EH (cell line): ENCODE measurements at regions not wholly inside any gene's neighbourhood (a gene's known extent, or its start where the extent isn't known, plus 50 kb on each side); places are given as distances from the start of the nearest gene placed in this dataset.
A peak's percentile ranks its signal among the peaks of the same experiment; 100 is the strongest.
"Not testable (repeated sequence)": the region's sequence is repeated elsewhere in the genome, so short reads cannot be mapped to it uniquely, and the experiment has no call there.

Experiments used
- DNase-seq: peaks from one replicate; pipeline ENCODE4 v3.0.0-alpha.2; 2015; ENCODE audit warnings: low read depth

DNA sequence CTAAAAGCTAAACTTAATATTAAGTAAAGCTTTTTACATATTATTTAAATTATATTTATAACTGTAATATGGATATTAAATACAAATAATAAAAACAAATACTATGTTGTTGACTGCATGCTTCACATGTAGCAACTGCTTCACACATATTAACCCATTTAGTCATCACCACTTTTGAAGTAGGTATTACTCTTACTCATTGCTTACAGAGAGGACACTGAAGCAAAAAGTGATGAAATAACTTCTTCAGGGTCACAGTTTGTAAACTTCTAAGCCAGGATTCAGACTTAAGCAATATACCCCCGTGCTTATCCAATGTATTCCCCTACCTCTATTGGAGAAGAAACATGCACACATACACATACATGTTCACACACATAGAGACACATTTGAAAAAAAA, 166.6 kb downstream of the DKK2 start:
- DNase-seq: peak; percentile 13

DNA sequence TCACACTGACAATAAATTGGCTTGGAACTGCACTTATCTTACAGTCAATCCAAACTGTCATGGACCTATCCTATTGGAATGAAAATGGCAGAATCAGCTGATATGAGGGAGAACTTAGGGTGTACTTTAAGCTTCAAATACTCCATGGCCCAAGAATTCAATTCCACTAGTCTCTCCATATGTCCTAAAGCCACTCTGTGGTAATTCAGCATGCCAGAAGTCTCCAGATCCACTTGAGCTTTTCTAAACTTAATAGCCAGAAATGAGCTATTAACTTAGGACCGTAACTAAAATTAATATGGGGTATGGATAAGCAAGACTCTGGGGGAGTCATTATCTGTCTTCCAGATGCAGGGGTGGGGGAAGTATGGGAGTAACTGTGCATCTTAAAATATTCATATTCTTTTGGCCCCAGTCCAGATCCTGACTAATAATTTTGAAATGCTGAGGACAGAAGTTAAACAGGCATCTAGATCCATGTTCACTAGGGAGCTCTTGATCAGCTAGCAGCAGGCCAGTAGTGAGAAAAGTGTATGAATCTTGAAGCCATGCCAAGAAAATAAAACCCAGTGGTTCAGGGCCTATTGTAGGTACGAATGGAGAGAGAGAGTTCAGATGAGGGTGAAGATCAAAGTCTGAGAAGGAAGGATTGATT, 167.6 kb downstream of the DKK2 start:
- peak; percentile 29 for DNase-seq

DNA sequence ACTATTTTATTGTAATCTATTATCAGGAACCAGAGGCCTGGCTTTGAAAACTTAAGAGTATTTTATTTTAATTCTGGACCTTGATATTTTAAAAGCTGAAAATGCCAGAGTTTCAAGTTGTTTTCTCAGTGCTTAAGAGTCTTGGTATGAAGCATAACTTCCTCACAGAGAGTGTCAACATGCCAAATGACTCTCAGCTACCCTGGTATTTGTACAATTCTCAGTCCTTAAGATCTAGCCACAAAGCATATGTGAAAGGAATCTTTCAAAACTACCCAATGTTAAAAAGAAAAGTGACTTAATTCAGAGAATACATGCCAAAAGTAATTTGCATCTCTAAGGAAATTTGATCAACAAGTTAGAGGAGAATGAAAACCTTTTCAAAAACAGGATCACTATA, 171.9 kb downstream of the DKK2 start:
- peak; percentile 79 for DNase-seq

DNA sequence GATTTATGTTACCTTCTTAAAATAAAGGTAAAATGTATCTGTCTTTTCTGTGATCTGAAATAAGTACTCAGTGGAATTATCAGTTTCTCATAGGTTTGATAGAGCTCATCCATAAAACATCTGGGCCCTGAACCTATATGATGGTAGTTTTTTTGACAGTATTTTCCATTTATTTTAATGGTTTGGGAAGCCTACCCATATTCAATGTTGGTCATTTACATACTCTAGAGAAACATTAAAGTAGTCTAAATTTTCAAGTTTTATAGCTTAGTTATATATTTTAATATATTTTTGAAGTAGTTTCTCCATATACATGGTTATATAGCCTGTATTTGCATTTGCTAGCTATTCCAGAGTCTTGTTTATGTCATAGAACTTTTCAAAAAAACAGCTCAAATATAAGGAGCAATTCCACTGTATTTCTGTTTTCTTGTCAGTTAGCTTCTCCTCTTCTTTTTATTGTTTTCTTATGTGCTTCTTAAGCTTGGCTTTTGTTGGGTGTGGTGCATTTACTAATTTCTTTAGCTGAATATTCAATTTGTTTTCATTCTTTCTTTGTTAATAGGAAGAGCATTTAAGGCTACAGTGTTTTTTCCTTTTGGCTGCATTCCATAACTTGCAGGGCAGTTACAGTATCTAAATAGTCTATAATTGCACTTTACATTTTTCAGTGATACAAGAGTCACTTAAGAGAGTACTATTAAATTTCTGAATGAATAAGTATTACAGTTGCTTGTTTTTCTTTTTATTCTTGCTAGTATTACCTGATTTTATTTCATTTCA, 181.4 kb downstream of the DKK2 start:
- DNase-seq: peak; percentile 12

- no peak for DNase-seq
Observed at GRCh38 chr4:106852426-106852825, 183.7 kb downstream of the DKK2 start.

DNA sequence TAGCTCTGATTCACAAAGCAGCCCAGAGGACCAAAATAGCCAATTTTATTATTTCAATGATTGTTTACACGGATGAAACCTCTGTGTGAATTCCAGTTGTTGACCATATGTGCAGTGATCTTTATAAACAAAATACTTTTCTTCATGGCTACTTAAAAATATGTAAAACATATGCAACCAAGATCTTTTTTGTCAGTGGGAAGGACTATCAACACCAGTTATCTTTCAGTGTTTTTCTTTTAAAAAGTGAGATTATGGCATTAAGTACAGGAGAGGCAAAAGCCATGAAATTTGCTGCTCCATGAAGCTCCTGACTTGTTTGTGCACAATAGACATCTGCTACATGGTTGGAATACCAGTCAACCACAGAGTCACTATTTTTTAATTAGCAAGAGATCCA, 184.4 kb downstream of the DKK2 start:
- peak; percentile 17 for DNase-seq

DNA sequence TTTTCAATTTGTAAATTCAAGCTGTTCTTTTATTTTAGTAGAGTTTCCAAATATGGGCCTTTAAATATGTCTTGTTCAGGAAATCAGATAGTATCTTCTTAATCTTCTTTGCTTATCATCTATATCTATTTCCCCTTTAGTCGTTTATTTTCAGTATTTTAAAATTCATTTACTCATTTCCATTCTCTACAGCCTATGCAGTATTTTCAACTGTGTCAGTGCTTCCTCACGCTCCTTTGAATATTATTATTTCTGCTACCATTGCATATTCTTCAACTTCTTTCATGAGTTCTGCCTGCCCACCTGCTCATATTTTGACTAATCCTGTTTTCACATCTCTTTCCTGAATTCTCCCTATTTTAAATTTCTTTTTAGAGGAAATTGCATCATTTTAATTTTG, 185.4 kb downstream of the DKK2 start:
- DNase-seq: no peak

DNA sequence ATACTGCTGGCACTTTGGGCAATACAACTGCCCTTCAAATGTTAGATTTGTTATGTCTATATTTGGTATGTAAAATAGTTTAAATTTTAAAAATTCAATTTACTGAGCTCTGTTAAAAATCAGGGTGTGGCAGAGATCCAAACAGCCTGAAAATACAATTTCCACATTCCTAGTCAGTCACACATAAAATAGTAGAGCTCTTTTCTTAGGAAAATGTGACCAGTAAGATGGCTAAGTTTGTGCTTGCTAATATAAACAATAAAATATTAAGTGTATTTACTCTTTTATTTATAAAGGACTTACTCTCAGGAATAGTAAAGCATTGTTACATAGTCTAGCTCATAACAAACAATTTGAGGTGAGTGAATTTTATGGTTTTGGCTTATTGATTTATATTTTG, 200.2 kb downstream of the DKK2 start:
- peak; percentile 2 for DNase-seq

GRCh38 chr4:106830879-106831278, 205.2 kb downstream of the DKK2 start:
- no peak for DNase-seq

DNA sequence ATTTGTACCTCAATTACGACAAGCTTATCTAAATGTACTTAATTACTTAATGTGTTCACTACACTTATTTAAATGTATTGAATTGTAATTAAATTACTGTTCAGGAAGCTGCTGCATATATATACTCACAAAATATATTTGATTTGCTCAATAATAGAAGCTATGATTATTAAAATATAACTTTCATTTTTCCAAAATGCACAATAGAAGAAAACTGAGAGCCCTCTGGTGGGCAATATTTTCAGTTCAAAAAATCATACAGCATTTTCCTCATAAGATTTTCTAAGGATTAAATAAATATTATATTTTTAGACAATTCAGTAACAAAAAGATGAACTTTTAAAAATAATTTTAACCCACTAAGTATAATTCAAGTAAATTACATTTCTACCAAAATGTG, 217.3 kb downstream of the DKK2 start:
- DNase-seq: no peak

GRCh38 chr4:106816496-106816895, 219.6 kb downstream of the DKK2 start:
- peak; percentile 83 for DNase-seq

DNA sequence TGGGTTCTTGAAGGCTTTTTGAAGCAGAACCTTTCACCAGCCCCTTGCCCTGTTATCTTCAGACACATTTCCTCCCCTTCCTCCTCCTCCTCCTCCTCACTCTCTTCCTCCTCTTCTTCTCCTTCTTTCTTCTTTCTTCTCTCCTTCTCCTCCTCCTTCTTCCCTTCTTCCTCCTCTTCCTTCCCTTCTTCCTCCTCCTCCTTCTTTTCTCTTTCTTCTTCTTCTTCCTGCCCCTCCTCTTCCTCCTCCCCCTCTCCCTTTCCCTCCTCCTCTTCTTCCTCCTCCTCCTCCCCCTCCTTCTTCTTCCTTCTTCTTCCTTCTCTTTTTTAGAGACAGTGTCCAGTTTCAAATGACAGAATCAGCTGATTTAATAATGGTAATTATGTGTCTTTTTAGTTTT, 226.0 kb downstream of the DKK2 start:
- DNase-seq: no peak

DNA sequence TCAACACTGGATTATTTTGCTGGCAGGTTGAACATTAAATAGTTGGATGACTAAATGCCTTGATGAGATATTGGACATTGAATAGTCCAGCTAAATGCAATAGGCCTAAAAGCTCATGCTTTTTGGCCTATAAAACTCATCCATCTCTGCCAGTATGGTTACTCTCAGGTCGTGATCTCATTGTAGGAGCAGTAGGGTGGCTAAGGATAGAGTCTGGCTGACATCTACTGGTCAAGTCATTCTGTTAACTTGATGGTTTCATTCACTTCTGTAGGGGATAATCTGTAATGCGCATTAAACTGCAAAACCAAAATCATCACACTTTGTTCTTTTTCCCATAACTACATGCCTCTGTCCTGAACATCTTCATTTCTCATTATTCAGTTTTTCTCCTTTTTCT, 227.0 kb downstream of the DKK2 start:
- DNase-seq: peak; percentile 74

GRCh38 chr4:106806158-106806797, 229.8 kb downstream of the DKK2 start:
- DNase-seq: peak; percentile 51

- peak; percentile 77 for DNase-seq
Observed at GRCh38 chr4:106803083-106803482, 233.0 kb downstream of the DKK2 start.

GRCh38 chr4:106801386-106801785, 234.7 kb downstream of the DKK2 start:
- DNase-seq: no peak

GRCh38 chr4:106796876-106797275, 239.2 kb downstream of the DKK2 start:
- peak; percentile 60 for DNase-seq

- no peak for DNase-seq
Observed at GRCh38 chr4:106795326-106795725, 240.8 kb downstream of the DKK2 start.

DNA sequence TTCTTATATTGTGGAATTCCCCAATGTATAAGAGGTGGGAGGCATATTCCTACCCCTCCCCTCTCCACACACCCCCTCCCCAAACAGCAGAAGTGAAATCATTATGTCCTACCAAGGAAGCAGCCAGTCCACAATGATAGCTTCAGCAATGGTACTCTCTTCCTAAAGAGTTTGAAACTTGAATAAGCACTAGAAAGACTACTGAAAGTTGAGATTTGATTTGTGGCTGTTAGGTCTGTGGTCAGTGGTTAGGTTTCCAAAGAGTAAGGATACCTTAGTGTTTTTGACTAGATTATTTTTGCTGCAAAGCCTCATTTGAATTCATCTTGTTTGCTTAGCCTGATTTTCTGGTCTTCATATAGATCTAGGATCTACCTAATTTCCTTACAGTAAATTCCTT, 242.2 kb downstream of the DKK2 start:
- no peak for DNase-seq

- DNase-seq: no peak
Observed at GRCh38 chr4:106775636-106776035, 260.5 kb downstream of the DKK2 start.

DNA sequence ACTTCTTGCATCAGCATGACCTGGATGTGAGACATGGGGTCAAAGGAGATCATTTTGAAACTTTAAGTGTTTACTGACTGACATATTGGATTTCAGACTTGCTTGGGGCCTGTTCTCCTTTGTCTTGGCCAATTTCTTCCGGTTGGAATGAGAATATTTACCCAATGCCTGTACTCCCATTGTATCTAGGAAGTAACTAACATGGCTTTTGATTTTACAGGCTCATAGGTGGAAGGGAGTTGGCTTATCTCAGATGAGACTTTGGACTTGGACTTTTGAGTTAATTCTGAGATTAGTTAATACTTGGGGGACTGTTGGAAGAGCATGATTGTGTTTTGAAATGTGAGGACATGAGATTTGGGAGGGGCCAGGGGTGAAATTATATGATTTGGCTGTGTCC, 262.1 kb downstream of the DKK2 start:
- not testable (repeated sequence) for DNase-seq

DNA sequence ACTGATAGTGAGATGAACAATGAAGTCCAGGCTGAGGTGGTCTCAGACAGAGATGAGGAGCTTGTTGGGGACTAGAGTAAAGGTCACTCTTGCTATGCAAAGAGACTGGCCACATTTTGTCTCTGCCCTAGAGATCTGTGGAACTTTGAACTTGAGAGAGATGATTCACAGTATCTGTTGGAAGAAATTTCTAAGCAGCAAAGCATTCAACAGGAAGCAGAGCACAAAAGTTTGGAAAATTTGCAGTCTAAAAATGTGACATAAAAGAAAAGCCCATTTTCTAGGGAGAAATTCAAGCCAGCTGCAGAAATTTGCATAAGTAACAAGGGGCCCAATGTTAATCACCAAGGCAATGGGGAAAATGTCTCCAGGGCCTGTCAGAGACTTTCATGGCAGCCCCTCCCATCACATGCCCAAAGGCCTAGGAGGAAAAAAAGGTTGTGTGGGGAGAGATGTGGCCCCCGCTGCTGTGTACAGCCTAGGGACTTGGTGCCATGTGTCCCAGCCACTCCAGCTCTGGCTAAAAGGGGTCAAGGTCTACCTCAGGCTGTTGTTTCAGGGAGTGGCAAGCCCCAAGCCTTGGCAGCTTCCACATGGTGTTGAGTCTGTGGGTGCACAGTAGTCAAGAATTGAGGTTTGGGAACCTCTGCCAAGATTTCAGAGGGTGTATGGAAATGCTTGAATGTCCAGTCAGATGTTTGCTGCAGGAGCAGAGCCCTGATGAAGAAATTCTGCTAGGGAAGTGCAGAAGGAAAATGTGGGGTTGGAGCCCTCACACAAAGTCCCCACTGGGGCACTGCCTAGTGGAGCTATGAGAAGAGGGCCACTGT, 262.8 kb downstream of the DKK2 start:
- DNase-seq: peak; percentile 81
